Heart left ventricle (tissue), 16 donors: ENCODE measurements at regions not wholly inside any gene's neighbourhood (a gene's known extent, or its start where the extent isn't known, plus 50 kb on each side); places are given as distances from the start of the nearest gene placed in this dataset.

ENCODE experiments used
- ATAC-seq, 4 donors: fragments of 200-7000 bp; cut with Tn5 transposase; one replicate each; pipeline ENCODE4 v1.9.1; 2020 to 2022; ENCODE audit warnings: moderate library complexity in 4 of 4, mild to moderate bottlenecking in 3 of 4, moderate number of reproducible peaks in 1 of 4
- DNase-seq, 5 donors: peaks; one replicate each; pipeline ENCODE4 v3.0.0-alpha.2; 2020
- H3K27ac ChIP-seq, 12 donors: fragments of 200-600 bp; sonication (generic) in 4 of 12; one replicate each; pipeline versions ENCODE4 v1.5.0 to v1.8.0; 2016 to 2022; ENCODE audit warnings: mild to moderate bottlenecking in 2 of 12
- H3K27me3 ChIP-seq, 9 donors: fragments of 200-600 bp; sonication (generic) in 2 of 9; one replicate each; pipeline versions ENCODE4 v1.5.1 to v1.8.0; 2016 to 2022; ENCODE audit warnings: mild to moderate bottlenecking in 3 of 9
- H3K36me3 ChIP-seq, 9 donors: fragments of 200-600 bp; sonication (generic) in 2 of 9; one replicate each; pipeline versions ENCODE4 v1.5.0 to v1.8.0; 2018 to 2022; ENCODE audit warnings: mild to moderate bottlenecking in 2 of 9
- H3K4me1 ChIP-seq, 12 donors: fragments of 200-600 bp; sonication (generic) in 4 of 12; one replicate each; pipeline versions ENCODE4 v1.5.0 to v1.8.0; 2016 to 2022; ENCODE audit warnings: mild to moderate bottlenecking in 3 of 12
- H3K4me3 ChIP-seq, 12 donors: fragments of 200-600 bp; sonication (generic) in 4 of 12; one replicate each; pipeline versions ENCODE4 v1.5.0 to v1.8.0; 2017 to 2022; ENCODE audit warnings: mild to moderate bottlenecking in 9 of 12, moderate library complexity in 4 of 12
- H3K9me3 ChIP-seq, 12 donors: fragments of 200-600 bp; sonication (generic) in 4 of 12; one replicate each; pipeline versions ENCODE4 v1.5.0 to v1.8.0; 2016 to 2022; ENCODE audit warnings: mild to moderate bottlenecking in 1 of 12
- CTCF ChIP-seq, 12 donors: fragments of 200-600 bp; sonication (generic) in 4 of 12; IDR thresholded peaks; one replicate each; pipeline versions ENCODE4 v1.5.0 to v1.8.0; 2018 to 2022; ENCODE audit warnings: antibody characterized with exemption in 12 of 12, mild to moderate bottlenecking in 5 of 12
- POLR2A ChIP-seq, 2 donors: fragments of 450-650 bp; IDR thresholded peaks; one replicate each; pipeline ENCODE4 v1.6.1; 2017; ENCODE audit warnings: antibody characterized with exemption in 2 of 2, mild to moderate bottlenecking in 2 of 2, moderate library complexity in 2 of 2
- WGBS, 4 donors: extraction: QIAGEN DNeasy Blood & Tissue Kit in 2 of 4; methylation state at CpG; one replicate each; pipeline versions ENCODE4 v1.1.5 to v1.1.7; 2013 to 2018; 5-methylcytosine and 5-hydroxymethylcytosine counted together
- intact Hi-C, 10 donors: fragments of 100-400 bp; cut with DNase I; formaldehyde crosslinking; loops; one replicate each; pipeline versions ENCODE4 v1.11.1 to v1.14.2; 2022
- donor health status: ischemic (EF 13 %, LVEDD 7.1; RV severe dilation, severe dysfunction).
- donor health status: healthy with polysubstance abuse.
- donor health status: DM: no; HTN: yes; CAD: no.
- donor health status: DM: no; HTN: no; CAD: no.
- donor health status: ischemic (EF 25% LVEDD 6.9; RV normal size, moderate dysfunction).
- donor health status: ischemic (EF 25% LVEDD 5.7; RV mildly dilated, moderate dysfunction).
- donor health status: healthy.
- donor health status: DM: yes; HTN: yes; CAD: no.
- donor health status: ischemic (EF 35%, LVEDD 5.7; RV mildly dilated, moderate dysfunction).
- donor health status: nonischemic (EF 11% LVEDD 7.7; RV severe dilation, severe dysfunction).
- donor health status: DM: yes; HTN: yes; CAD: no.
- donor health status: PGD.
- donor health status: ischemic (EF 29% LVEDD 5.4; RV normal size, mild dysfunction).
- donor health status: nonischemic (EF 23%, LVEDD 6.1; RV moderate dilation, normal function).

GRCh38 chr3:30123224-30123623, 483.2 kb upstream of the TGFBR2 start:
- intact Hi-C loops: no loop called here
- Histone ChIP-seq H3K27me3 (no peaks in the 10 kb centered on the region), H3K27ac (no peak overlapping the region), H3K4me1 (peaks cover 0 to 8% (median 0%) of the 10 kb centered on the region in 12 donors), H3K36me3 (no peaks in the 10 kb centered on the region), H3K4me3 (no peak overlapping the region), H3K9me3 (peaks cover 0 to 16% (median 0%) of the 10 kb centered on the region in 12 donors)
- ATAC-seq (no peak), DNase-seq (no peak)
- WGBS, 4 donors: 62 to 83% (median 76%) methylated on average over 3 of the region's 3 CpGs
- no peak for TF ChIP-seq POLR2A (IDR thresholded peaks at IDR 0.05)
- no peak for TF ChIP-seq CTCF (IDR thresholded peaks at IDR 0.05)

GRCh38 chr3:30123755-30124154, 482.6 kb upstream of the TGFBR2 start:
- WGBS, 4 donors: 89 to 96% (median 93%) methylated on average over 1 of the region's 1 CpG
- ATAC-seq (no peak), DNase-seq (no peak)
- H3K4me1 ChIP-seq: peaks cover 0 to 8% (median 0%) of the 10 kb centered on the region in 12 donors
- intact Hi-C loops: no loop called here
- H3K4me3 ChIP-seq: no peak overlapping the region
- peaks cover 0 to 16% (median 0%) of the 10 kb centered on the region in 12 donors for H3K9me3 ChIP-seq
- no peaks in the 10 kb centered on the region for H3K27me3 ChIP-seq
- TF ChIP-seq POLR2A (IDR thresholded peaks at IDR 0.05) (no peak), CTCF (IDR thresholded peaks at IDR 0.05) (no peak)
- no peak overlapping the region for H3K27ac ChIP-seq
- no peaks in the 10 kb centered on the region for H3K36me3 ChIP-seq

GRCh38 chr3:30124435-30125370, 481.7 kb upstream of the TGFBR2 start:
- no peaks in the 10 kb centered on the region for H3K27me3 ChIP-seq
- H3K36me3 ChIP-seq: no peaks in the 10 kb centered on the region
- DNase-seq (peak in 4 of 5 donors; percentile 34 to 60 (median 43)), ATAC-seq (peak in 3 of 4 donors; percentile 61 to 81 (median 76))
- no peak overlapping the region for H3K4me3 ChIP-seq
- TF ChIP-seq CTCF (IDR thresholded peaks at IDR 0.05) (no peak), POLR2A (IDR thresholded peaks at IDR 0.05) (no peak)
- 64 to 75% (median 68%) methylated on average over 2 of the region's 2 CpGs for WGBS, 4 donors
- no peak overlapping the region for H3K27ac ChIP-seq
- H3K4me1 ChIP-seq: peaks cover 0 to 8% (median 0%) of the 10 kb centered on the region in 12 donors
- peaks cover 0 to 16% (median 0%) of the 10 kb centered on the region in 12 donors for H3K9me3 ChIP-seq
- intact Hi-C loops: loop anchor here in 1 of 10 donors (5.0 kb wide), 1 partner anchor 68 kb away; no protein-coding TSS in a partner anchor

- no peak overlapping the region for H3K4me3 ChIP-seq
- H3K9me3 ChIP-seq: peaks cover 0 to 16% (median 0%) of the 10 kb centered on the region in 12 donors
- ATAC-seq: peak in 2 of 4 donors; percentile 65 to 88
- no peak for DNase-seq
- peaks cover 0 to 6% (median 0%) of the 10 kb centered on the region in 12 donors for H3K4me1 ChIP-seq
- no peak overlapping the region for H3K27ac ChIP-seq
- intact Hi-C loops: loop anchor here in 3 of 10 donors (5.0 to 10.0 kb wide), 3 partner anchors 53 to 63 kb away; no protein-coding TSS in a partner anchor
- H3K36me3 ChIP-seq: no peaks in the 10 kb centered on the region
- TF ChIP-seq CTCF (IDR thresholded peaks at IDR 0.05): no peak
- 41 to 59% (median 47%) methylated on average over 2 of the region's 2 CpGs for WGBS, 4 donors
- no peaks in the 10 kb centered on the region for H3K27me3 ChIP-seq
These were observed 476.6 kb upstream of the TGFBR2 start for GRCh38 chr3:30129765-30130164.
